Stimulated activated CD4-positive, alpha-beta T cell treated with anti-CD3 and anti-CD28 coated beads, Interleukin-1b, Interleukin-23, amount 100 ng/mL, for 4 hours (primary cell): ENCODE measurements at regions not wholly inside any gene's neighbourhood (a gene's known extent, or its start where the extent isn't known, plus 50 kb on each side); places are given as distances from the start of the nearest gene placed in this dataset.

Experiments
- DNase-seq, 2 donors: peaks; one replicate each; pipeline ENCODE4 v3.0.0-alpha.2; 2020; ENCODE audit warnings: low read depth in 2 of 2

DNA sequence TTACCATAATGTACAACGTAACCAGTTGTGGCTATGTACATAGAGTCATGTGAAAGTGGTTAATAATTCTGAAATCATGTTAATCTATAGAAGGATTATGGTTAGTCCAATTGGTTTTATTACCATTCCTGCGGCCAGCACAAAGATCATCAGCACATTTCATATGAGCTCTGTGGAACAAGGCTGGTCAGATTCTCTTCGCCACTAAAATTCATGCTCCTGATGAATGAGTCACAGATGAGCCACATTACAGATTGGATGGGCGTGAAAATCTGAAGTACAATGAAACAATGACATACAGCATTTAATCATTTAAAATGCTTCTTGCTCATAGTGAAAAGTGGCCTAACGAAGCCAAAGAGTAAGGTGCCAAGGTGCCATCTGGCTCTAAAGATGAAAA, 716.2 kb upstream of the PHF14 start:
- no peak for DNase-seq

GRCh38 chr7:10266976-10267375, 706.7 kb upstream of the PHF14 start:
- no peak for DNase-seq

- DNase-seq, result no peak
These were observed 705.6 kb upstream of the PHF14 start for GRCh38 chr7:10268034-10268433.

DNA sequence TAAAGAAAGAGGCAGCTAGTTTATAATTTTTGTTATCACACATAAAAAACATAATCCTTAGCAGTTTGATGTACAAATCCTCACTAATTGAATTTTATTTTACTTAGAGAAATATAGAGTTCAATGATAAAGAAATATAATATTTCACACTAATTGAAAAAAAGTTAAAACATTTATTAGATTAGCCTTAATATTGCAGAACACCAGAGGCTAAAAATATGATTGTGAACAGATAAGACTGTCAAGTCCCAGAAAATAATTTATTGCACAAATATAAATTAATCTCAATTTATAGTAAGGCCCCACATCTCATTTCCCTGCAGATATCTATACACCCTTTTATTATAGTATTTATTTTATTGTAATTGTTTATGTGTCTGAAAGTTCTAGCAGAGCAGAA, 690.8 kb upstream of the PHF14 start:
- DNase-seq, result no peak

GRCh38 chr7:10284001-10284400, 689.7 kb upstream of the PHF14 start:
- no peak for DNase-seq

- DNase-seq, result no peak
These were observed 674.3 kb upstream of the PHF14 start for GRCh38 chr7:10299384-10299783.

DNA sequence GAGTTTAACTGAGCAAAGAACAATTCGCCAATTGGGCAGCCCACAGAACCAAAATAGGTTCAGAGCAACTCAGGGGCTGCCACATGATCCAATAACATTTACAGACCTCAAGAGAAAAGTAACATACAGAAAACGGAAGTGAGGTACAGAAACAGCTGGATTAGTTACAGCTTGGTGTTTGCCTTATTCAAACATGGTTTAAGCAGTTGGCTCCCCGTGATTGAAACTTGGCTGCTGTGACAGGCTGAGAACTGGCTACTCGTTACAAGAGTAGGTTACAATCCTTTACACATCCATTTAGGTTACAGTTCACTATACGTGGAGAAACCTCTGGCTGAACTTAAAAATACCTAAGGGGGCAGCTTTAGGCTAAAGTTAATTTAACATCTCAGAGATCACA, 673.1 kb upstream of the PHF14 start:
- no peak for DNase-seq

- DNase-seq, result no peak
These were observed 665.4 kb upstream of the PHF14 start for GRCh38 chr7:10308276-10308675.

DNA sequence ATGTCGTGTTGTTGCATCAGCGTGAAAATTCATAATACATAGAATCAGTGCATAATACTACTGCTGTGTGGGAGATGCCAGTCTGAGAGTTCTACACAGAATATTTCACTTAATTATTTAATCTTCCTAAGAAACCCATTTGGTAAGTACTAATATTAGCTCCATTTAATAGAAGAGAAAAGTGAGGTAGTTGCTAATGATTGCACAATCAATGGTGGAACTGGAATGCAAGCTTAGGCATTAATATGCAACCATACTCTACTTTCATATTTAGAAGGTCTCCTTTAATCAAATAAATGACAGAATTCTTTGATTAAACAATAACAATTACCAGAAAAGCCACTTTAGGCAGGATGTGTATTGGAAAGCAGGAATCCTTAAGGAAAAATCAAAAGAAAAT, 660.7 kb upstream of the PHF14 start:
- no peak for DNase-seq

DNA sequence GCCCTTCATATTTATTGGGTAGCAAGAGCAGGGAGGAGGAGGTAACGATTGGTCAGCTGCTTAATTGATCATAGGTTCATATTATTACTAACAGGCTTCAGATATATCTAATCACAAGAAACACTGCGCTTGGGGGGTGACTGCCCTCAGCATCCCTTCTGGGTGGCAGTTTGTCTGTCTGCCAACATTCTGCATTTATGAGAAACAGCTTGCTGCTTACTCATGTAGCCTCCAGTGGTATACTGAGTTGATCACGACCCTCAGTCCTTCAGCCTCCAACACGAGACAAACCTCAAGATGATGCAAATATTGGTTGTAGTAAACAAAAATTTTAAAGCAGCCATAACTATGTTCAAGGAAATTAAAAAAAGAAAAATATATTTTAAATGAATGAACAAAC, 657.8 kb upstream of the PHF14 start:
- DNase-seq, result no peak

DNA sequence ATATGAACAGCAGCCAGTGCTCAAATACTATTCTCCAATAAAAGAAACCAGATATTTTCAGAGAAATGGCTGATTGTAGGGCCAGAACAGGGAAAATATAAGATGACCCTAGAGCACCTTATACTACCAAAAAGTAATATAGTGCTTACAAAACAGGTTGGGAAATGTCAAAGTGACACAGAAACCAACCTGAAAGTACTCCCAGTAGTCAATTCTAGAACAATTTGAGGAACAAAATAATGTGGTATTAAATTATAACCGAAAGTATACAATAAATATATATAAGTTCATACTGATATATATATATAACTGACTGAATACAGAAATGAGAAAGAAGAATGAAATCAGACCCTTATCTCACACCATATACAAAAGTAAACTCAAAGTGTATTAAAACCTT, 657.2 kb upstream of the PHF14 start:
- no peak for DNase-seq

DNA sequence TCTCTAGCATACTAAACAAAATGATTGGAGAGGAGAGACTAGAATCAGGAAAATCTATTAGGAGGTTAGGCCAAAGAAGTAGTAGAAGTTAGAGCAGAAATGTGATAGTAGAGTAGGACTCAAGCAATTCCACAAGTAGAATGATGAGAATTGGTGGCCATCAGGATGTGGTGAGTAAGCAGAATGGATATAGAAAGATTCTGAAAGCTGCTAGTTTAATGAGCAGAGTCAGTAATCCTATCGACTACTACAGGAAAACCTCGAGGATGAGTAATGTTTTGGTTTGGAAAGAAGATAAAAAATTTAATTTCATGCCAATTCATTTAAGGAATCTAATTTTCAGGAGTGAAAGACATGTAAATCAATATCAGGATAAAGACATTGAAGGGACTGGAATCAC, 648.3 kb upstream of the PHF14 start:
- DNase-seq, result no peak

- no peak for DNase-seq
These were observed 630.6 kb upstream of the PHF14 start for GRCh38 chr7:10343108-10343507.

- DNase-seq, result no peak
These were observed 627.6 kb upstream of the PHF14 start for GRCh38 chr7:10346032-10346431.

GRCh38 chr7:10355816-10356215, 617.9 kb upstream of the PHF14 start:
- DNase-seq, result no peak

- no peak for DNase-seq
These were observed 613.6 kb upstream of the PHF14 start for GRCh38 chr7:10360050-10360449.

GRCh38 chr7:10401793-10402192, 571.9 kb upstream of the PHF14 start:
- no peak for DNase-seq

DNA sequence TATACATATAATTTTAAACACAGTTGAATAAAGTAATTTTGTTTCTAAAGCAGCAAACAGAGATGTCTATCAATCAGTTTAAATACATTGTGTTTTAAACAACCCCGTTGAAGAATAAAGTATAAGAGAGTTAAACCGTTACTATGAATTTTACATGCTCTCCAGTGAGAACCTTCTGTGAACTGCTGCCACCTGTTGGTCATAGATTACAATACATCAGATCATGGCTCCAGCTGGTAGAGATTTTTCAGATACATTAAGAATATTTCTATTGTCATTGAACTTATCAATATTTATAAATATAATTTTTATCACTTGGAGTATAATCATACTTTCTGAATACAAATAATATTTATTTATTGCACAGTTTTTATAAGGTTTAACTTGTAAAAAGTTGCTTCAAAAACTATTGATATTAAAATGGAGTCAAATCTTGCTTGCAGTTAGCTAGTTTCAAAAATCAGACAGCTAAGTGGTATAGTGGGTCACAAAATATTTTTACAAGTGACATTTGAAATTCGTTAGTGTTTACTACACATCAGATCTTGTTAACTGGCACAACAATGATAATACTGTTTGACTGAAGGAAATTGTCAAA, 561.2 kb upstream of the PHF14 start:
- DNase-seq, result no peak

DNA sequence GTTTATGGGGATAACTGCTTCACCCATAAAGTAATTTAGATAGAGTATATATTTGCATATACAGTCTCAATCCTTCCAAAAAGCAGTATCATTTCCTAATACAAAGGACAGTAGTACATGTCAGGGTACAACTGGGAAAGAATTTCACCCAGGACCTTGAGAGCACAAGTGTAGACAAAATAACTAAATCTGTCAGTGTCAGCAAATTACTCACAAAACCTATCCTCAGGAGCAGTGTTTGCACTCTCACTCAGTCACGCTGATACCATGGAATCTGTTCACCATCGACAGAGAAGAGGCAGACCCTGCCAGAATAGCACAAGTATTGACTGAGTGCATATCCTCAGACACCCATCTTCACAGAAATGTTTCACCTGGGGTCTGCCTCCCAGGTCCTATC, 554.7 kb upstream of the PHF14 start:
- DNase-seq, result no peak

- no peak for DNase-seq
These were observed 544.6 kb upstream of the PHF14 start for GRCh38 chr7:10429031-10429430.

DNA sequence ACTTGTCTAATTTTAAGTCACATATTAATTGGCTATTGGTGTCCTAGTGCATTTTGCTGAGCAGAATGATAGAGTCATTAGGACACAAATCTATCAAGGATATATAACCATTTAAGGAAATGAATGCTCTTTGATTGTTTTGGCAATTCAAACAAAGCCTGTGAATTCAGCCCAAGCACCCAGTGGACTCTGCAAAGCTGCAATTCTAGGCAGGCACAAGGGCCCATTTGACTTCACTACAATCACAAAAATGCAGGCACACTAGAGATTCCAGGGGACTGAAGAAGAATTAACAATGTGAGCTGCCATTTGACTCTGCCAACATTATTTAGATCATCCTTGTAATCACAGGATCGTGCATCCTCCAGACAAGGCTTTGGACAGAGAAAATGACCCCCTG, 544.2 kb upstream of the PHF14 start:
- DNase-seq, result no peak

DNA sequence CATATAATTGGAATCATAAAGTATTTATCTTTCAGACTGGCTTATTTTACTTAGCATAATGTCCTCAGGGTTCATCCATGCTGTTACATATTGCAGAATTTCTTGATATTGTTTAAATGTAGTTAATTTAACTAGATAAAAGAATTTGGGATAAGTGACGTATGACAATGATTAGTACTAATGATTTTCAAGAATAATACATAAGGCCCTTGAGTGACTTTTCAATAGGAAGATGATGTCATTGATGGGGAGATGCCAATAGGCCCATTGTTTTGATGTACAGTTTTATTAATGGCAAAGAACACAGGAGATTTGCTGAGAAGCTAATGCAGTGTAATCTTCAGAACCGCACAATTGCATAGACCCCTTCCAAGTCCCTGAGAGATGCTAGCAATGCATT, 537.4 kb upstream of the PHF14 start:
- no peak for DNase-seq

GRCh38 chr7:10439027-10439426, 534.6 kb upstream of the PHF14 start:
- DNase-seq, result no peak

DNA sequence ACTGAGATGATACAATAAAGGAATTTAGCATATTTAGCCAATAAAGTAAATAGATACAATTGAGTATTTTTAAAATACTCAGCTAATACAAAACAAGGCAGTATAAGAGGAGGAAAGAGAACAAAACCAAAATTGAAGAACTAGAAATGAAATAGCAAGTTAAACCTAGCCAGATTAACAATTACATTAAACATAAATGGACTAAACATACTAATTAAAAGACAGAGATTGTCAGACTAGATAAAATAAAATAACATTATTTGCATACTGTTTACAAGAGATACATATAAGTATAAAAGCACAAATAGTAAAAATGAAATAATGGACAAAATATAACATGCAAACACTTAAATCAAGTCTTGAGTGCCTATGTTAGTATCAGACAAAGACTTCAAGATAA, 517.7 kb upstream of the PHF14 start:
- DNase-seq, result no peak

GRCh38 chr7:10460474-10460873, 513.2 kb upstream of the PHF14 start:
- no peak for DNase-seq
